K562 (cell line): ENCODE measurements at regions not wholly inside any gene's neighbourhood (a gene's known extent, or its start where the extent isn't known, plus 50 kb on each side); places are given as distances from the start of the nearest gene placed in this dataset.

Source experiments
- ATAC-seq: fragments of 200-7000 bp; cut with Tn5 transposase; 3 replicates; pipeline ENCODE4 v1.9.1; 2020; ENCODE audit warnings: moderate library complexity
- BruUV-seq: library from RNA; stranded (reverse); fragments of 400-500 nt; replicated peaks from 2 replicates; lab custom pipeline; 2021; lab: Mats Ljungman, UMichigan
- CTCF ChIA-PET: fragments of 300-600 bp; formaldehyde crosslinking; extraction: SDS; loops from one replicate; lab custom pipeline; 2021; ENCODE audit warnings: low intra/inter-chr PET ratio; lab: Yijun Ruan, JAX
- POLR2A ChIA-PET: fragments of 300-600, 350-650 bp; sonication (Branson Sonifier 250); formaldehyde crosslinking; extraction: SDS; loops from one replicate; lab custom pipeline; 2021; ENCODE audit warnings: antibody characterized with exemption, inconsistent platforms; lab: Yijun Ruan, JAX
- DNase-seq, 4 experiments: peaks; one replicate each; pipeline versions ENCODE4 v3.0.0 to v3.0.0-alpha.2; 2011 to 2018; ENCODE audit warnings: low spot score in 3 of 4, mixed read lengths in 3 of 4; ENCODE audit errors: extremely low read depth in 1 of 4
- FAIRE-seq: peaks from 2 replicates; lab custom pipeline; 2011; peaks lifted over from hg19 to GRCh38; lab: Jason Lieb, UNC
- H2AFZ ChIP-seq: 2 replicates; pipeline ENCODE4 v1.6.0; 2011; ENCODE audit warnings: low read depth, low read length, control low read depth, inconsistent platforms
- H3K27ac ChIP-seq: fragments of 200-600 bp; 3 replicates; pipeline ENCODE4 v1.8.0; 2011; ENCODE audit warnings: low read depth, mild to moderate bottlenecking, control low read depth, inconsistent platforms, low read length, moderate library complexity, mixed read lengths; ENCODE audit errors: extremely low read depth
- H3K27me3 ChIP-seq, 2 experiments: fragments of 300-600 bp in 1 of 2; 2 replicates in 1 of 2; 3 replicates in 1 of 2; pipeline versions ENCODE4 v1.6.0 to v1.8.0; 2011; ENCODE audit warnings: inconsistent platforms in 2 of 2, low read length in 2 of 2, mild to moderate bottlenecking in 1 of 2, mixed read lengths in 1 of 2, moderate library complexity in 1 of 2; ENCODE audit not compliant: control insufficient read depth in 2 of 2, insufficient read depth in 2 of 2
- H3K36me3 ChIP-seq: fragments of 300-600 bp; 3 replicates; pipeline ENCODE4 v1.8.0; 2011; ENCODE audit warnings: mild to moderate bottlenecking, low read length, inconsistent platforms; ENCODE audit not compliant: control insufficient read depth, insufficient read depth
- H3K4me1 ChIP-seq, 2 experiments: fragments of 200-600 bp in 1 of 2; replicated peaks in 1 of 2; 2 replicates in 1 of 2; 3 replicates in 1 of 2; pipeline versions ENCODE4 v1.5.1 to v1.8.0; 2011; ENCODE audit warnings: inconsistent platforms in 2 of 2, low read length in 2 of 2, mild to moderate bottlenecking in 1 of 2, mixed read lengths in 1 of 2, moderate library complexity in 1 of 2; ENCODE audit not compliant: control insufficient read depth in 2 of 2, insufficient read depth in 2 of 2
- H3K4me2 ChIP-seq: 2 replicates; pipeline ENCODE4 v1.6.1; 2011; ENCODE audit warnings: low read length, control low read depth, inconsistent platforms, mixed read lengths; ENCODE audit not compliant: insufficient read depth
- H3K4me3 ChIP-seq: fragments of 200-600 bp; sonication (generic), shearing (Covaris generic); 2 replicates; pipeline ENCODE4 v1.5.1; 2016; ENCODE audit warnings: control low read depth, inconsistent platforms
- H3K79me2 ChIP-seq: fragments of 200-600 bp; 3 replicates; pipeline ENCODE4 v1.8.0; 2011; ENCODE audit warnings: low read length, inconsistent platforms; ENCODE audit not compliant: control insufficient read depth, insufficient read depth
- H3K9ac ChIP-seq, 2 experiments: 2 replicates each; pipeline versions ENCODE4 v1.6.0 to v1.6.1; 2011; ENCODE audit warnings: low read depth in 2 of 2, low read length in 2 of 2, control low read depth in 1 of 2, inconsistent platforms in 1 of 2, mild to moderate bottlenecking in 1 of 2, mixed read lengths in 1 of 2; ENCODE audit not compliant: insufficient read depth in 1 of 2
- H3K9me1 ChIP-seq: one replicate; pipeline ENCODE4 v1.6.0; 2011; ENCODE audit warnings: inconsistent platforms, mild to moderate bottlenecking, low read length, moderate library complexity; ENCODE audit not compliant: control insufficient read depth, insufficient read depth
- H3K9me3 ChIP-seq: replicated peaks from 2 replicates; pipeline ENCODE4 v1.5.1; 2011; ENCODE audit warnings: low read depth, low read length, inconsistent platforms; ENCODE audit not compliant: control insufficient read depth, insufficient read depth
- H4K20me1 ChIP-seq: replicated peaks from 2 replicates; pipeline ENCODE4 v1.6.1; 2011; ENCODE audit warnings: low read length, inconsistent platforms, mixed read lengths; ENCODE audit not compliant: control insufficient read depth, insufficient read depth
- ARID1B ChIP-seq: fragments of 450-650 bp; IDR thresholded peaks from 2 replicates; pipeline ENCODE4 v1.6.1; 2016; ENCODE audit warnings: antibody characterized with exemption, mild to moderate bottlenecking, inconsistent platforms
- ARNT ChIP-seq, 2 experiments: fragments of 450-650 bp; IDR thresholded peaks; 2 replicates each; pipeline ENCODE4 v1.6.1; 2016; ENCODE audit warnings: mild to moderate bottlenecking in 1 of 2
- E2F3 ChIP-seq: fragments of 250-450 bp; sonication (Bioruptor Pico); IDR thresholded peaks from 2 replicates; pipeline ENCODE4 v1.4.0; 2020; ENCODE audit warnings: mild to moderate bottlenecking
- ELF1 ChIP-seq: fragments of 200-800 bp; sonication (Bioruptor generic); IDR thresholded peaks from 2 replicates; pipeline ENCODE4 v1.6.1; 2016; ENCODE audit warnings: missing genetic modification characterization, missing compliant biosample characterization
- ESRRB ChIP-seq: fragments of 250-450 bp; sonication (Bioruptor Pico); IDR thresholded peaks from 2 replicates; pipeline ENCODE4 v1.5.0; 2020; ENCODE audit warnings: mild to moderate bottlenecking, moderate library complexity, borderline replicate concordance
- GTF2A2 ChIP-seq: IDR thresholded peaks from 2 replicates; pipeline ENCODE4 v1.6.1; 2016; ENCODE audit warnings: mild to moderate bottlenecking, missing genetic modification characterization, missing compliant biosample characterization
- HDAC1 ChIP-seq, 2 experiments: fragments of 450-650 bp; IDR thresholded peaks; 2 replicates each; pipeline ENCODE4 v1.6.1; 2016 to 2017; ENCODE audit warnings: inconsistent platforms in 1 of 2, mild to moderate bottlenecking in 1 of 2, moderate library complexity in 1 of 2
- JUND ChIP-seq, 2 experiments: IDR thresholded peaks; 2 replicates in 1 of 2; 3 replicates in 1 of 2; pipeline ENCODE4 v1.6.1; 2011; ENCODE audit warnings: borderline replicate concordance in 2 of 2, low read depth in 2 of 2, low read length in 2 of 2, improper control_type of control experiment in 1 of 2, missing biosample characterization in 1 of 2, missing genetic modification characterization in 1 of 2, missing genetic modification reagents in 1 of 2
- OTX1 ChIP-seq: fragments of 450-650 bp; formaldehyde crosslinking; IDR thresholded peaks from 2 replicates; pipeline ENCODE4 v1.4.0; 2022; ENCODE audit warnings: mild to moderate bottlenecking
- PML ChIP-seq: IDR thresholded peaks from 2 replicates; pipeline ENCODE4 v1.6.1; 2012; ENCODE audit warnings: low read length, inconsistent platforms
- SIN3B ChIP-seq: fragments of 450-650 bp; IDR thresholded peaks from 2 replicates; pipeline ENCODE4 v1.6.1; 2017; ENCODE audit warnings: low read depth, mild to moderate bottlenecking, moderate library complexity
- SOX6 ChIP-seq: fragments of 450-650 bp; IDR thresholded peaks from 2 replicates; pipeline ENCODE4 v1.6.1; 2014; ENCODE audit warnings: mild to moderate bottlenecking
- ZBTB7A ChIP-seq: IDR thresholded peaks from 2 replicates; pipeline ENCODE4 v1.6.1; 2011; ENCODE audit warnings: low read depth, mild to moderate bottlenecking, low read length, moderate library complexity, borderline replicate concordance; ENCODE audit not compliant: control insufficient read depth
- ZNF507 ChIP-seq: conservative IDR thresholded peaks from 2 replicates; pipeline ENCODE4 v1.6.1; 2017; ENCODE audit warnings: missing genetic modification characterization, missing compliant biosample characterization
- WGBS: fragments of 100-300 bp; shearing (Covaris generic); methylation state at CpG from one replicate; pipeline ENCODE4 v1.1.6; 2016; ENCODE audit warnings: low coverage, mixed read lengths; ENCODE audit not compliant: insufficient coverage; ENCODE audit errors: missing lambda C conversion rate; 5-methylcytosine and 5-hydroxymethylcytosine counted together
- in situ Hi-C: fragments of 300-500 bp; cut with MboI; formaldehyde crosslinking; loops from 4 replicates; pipeline ENCODE4 v1.15.0; 2018; ENCODE audit warnings: inconsistent platforms, mixed read lengths
- intact Hi-C: fragments of 100-400 bp; cut with micrococcal nuclease; formaldehyde crosslinking; loops from 2 replicates; pipeline ENCODE4 v1.14.2; 2022
- TF ChIP-seq, protein P1 (sequence below), 2 experiments: fragments of 250-450 bp in 1 of 2; fragments of 450-650 bp in 1 of 2; sonication (Bioruptor Pico) in 1 of 2; IDR thresholded peaks; 2 replicates each; pipeline versions ENCODE4 v1.6.1 to v1.8.0; 2016 to 2021; ENCODE audit warnings: mild to moderate bottlenecking in 2 of 2, moderate library complexity in 2 of 2, missing compliant biosample characterization in 1 of 2, missing genetic modification characterization in 1 of 2
- TF ChIP-seq, protein P2 (sequence below): sonication (generic); formaldehyde crosslinking; IDR thresholded peaks from 2 replicates; pipeline ENCODE4 v1.8.1; 2022; ENCODE audit warnings: missing genetic modification reagents
- TF ChIP-seq, protein P3 (sequence below): fragments of 450-650 bp; IDR thresholded peaks from 2 replicates; pipeline ENCODE4 v1.6.1; 2018; ENCODE audit warnings: mild to moderate bottlenecking, low read depth; ENCODE audit not compliant: partially characterized antibody

GRCh38 chr15:53911431-53911830 lies 66.8 kb upstream of the UNC13C start (continued):
- TF ChIP-seq, protein P1, sequence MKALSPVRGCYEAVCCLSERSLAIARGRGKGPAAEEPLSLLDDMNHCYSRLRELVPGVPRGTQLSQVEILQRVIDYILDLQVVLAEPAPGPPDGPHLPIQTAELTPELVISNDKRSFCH (CRISPR knock-in tag; IDR thresholded peaks at IDR 0.05): no peak
- TF ChIP-seq, protein P1 (tag; IDR thresholded peaks at IDR 0.05): no peak
- TF ChIP-seq HDAC1 (IDR thresholded peaks at IDR 0.05) (no peak), GTF2A2 (tag) (no peak), OTX1 (CRISPR knock-in tag) (no peak), SIN3B (no peak)

- CTCF ChIA-PET: no interaction called here
- POLR2A ChIA-PET: no interaction called here
- intact Hi-C loops: no loop called here
- Histone ChIP-seq H3K36me3 (no peaks in the 10 kb centered on the region), H4K20me1 (no peaks in the 10 kb centered on the region), H3K9ac (no peak overlapping the region), H3K79me2 (no peaks in the 10 kb centered on the region), H3K9me3 (no peaks in the 10 kb centered on the region), H3K9me1 (no peaks in the 10 kb centered on the region), H3K4me1 (no peaks in the 10 kb centered on the region), H2AFZ (no peak overlapping the region), H3K27me3 (no peaks in the 10 kb centered on the region), H3K4me3 (no peak overlapping the region), H3K27ac (no peak overlapping the region), H3K4me2 (no peak overlapping the region)
- BruUV-seq: no TSS peak
- no peak for TF ChIP-seq PML
- TF ChIP-seq SOX6: no peak
- TF ChIP-seq ZNF507 (tag): no peak
- TF ChIP-seq, protein P2, sequence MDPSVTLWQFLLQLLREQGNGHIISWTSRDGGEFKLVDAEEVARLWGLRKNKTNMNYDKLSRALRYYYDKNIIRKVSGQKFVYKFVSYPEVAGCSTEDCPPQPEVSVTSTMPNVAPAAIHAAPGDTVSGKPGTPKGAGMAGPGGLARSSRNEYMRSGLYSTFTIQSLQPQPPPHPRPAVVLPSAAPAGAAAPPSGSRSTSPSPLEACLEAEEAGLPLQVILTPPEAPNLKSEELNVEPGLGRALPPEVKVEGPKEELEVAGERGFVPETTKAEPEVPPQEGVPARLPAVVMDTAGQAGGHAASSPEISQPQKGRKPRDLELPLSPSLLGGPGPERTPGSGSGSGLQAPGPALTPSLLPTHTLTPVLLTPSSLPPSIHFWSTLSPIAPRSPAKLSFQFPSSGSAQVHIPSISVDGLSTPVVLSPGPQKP (CRISPR knock-in tag): no peak
- no peak for TF ChIP-seq ARID1B
- TF ChIP-seq JUND (IDR thresholded peaks at IDR 0.05; ENCODE audit: borderline replicate concordance, low read depth, low read length): no peak
- TF ChIP-seq JUND (tag; IDR thresholded peaks at IDR 0.05; ENCODE audit: borderline replicate concordance, low read depth, low read length): no peak
- TF ChIP-seq E2F3: no peak
- TF ChIP-seq ESRRB: no peak
- TF ChIP-seq ELF1 (tag): no peak
- TF ChIP-seq, protein P3, sequence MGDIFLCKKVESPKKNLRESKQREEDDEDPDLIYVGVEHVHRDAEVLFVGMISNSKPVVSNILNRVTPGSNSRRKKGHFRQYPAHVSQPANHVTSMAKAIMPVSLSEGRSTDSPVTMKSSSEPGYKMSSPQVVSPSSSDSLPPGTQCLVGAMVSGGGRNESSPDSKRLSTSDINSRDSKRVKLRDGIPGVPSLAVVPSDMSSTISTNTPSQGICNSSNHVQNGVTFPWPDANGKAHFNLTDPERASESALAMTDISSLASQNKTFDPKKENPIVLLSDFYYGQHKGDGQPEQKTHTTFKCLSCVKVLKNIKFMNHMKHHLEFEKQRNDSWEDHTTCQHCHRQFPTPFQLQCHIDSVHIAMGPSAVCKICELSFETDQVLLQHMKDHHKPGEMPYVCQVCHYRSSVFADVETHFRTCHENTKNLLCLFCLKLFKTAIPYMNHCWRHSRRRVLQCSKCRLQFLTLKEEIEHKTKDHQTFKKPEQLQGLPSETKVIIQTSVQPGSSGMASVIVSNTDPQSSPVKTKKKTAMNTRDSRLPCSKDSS: no peak
- no peak for TF ChIP-seq ARNT (IDR thresholded peaks at IDR 0.05)
- TF ChIP-seq ZBTB7A: no peak
- no peak for ATAC-seq
- in situ Hi-C loops: no loop called here
- WGBS: 1% methylated on average over 11 of the region's 11 CpGs
- no peak for DNase-seq
- no peak for FAIRE-seq
Observed at GRCh38 chr15:53910852-53911251, 67.4 kb upstream of the UNC13C start.
